Body of pancreas (tissue), 4 donors: ENCODE measurements at regions not wholly inside any gene's neighbourhood (a gene's known extent, or its start where the extent isn't known, plus 50 kb on each side); places are given as distances from the start of the nearest gene placed in this dataset.
"Not testable (repeated sequence)": the region's sequence is repeated elsewhere in the genome, so short reads cannot be mapped to it uniquely, and the experiment has no call there.

ENCODE experiments used
- ATAC-seq: fragments of 150-250 bp; one replicate; pipeline ENCODE4 v1.9.1; 2016
- DNase-seq, 4 donors: peaks; one replicate each; pipeline ENCODE4 v3.0.0-alpha.2; 2019
- H3K27ac ChIP-seq, 4 donors: fragments of 200-600 bp; sonication (generic); 1 replicate in 3 of 4; 2 replicates in 1 of 4; pipeline versions ENCODE4 v1.5.1 to v1.6.1; 2016 to 2019; ENCODE audit warnings: mild to moderate bottlenecking in 1 of 4, mixed read lengths in 1 of 4, moderate library complexity in 1 of 4
- H3K27me3 ChIP-seq, 2 donors: fragments of 200-600 bp; sonication (generic); one replicate each; pipeline ENCODE4 v1.6.0; 2016; ENCODE audit warnings: mild to moderate bottlenecking in 1 of 2
- H3K36me3 ChIP-seq, 2 donors: fragments of 200-600 bp; sonication (generic); replicated peaks in 1 of 2; 2 replicates each; pipeline ENCODE4 v1.5.1; 2016; ENCODE audit warnings: low read depth in 2 of 2; ENCODE audit not compliant: insufficient read depth in 1 of 2
- H3K4me1 ChIP-seq: fragments of 200-600 bp; sonication (generic); one replicate; pipeline ENCODE4 v1.6.0; 2016
- H3K4me3 ChIP-seq, 2 donors: fragments of 200-600 bp; sonication (generic); 1 replicate in 1 of 2; 2 replicates in 1 of 2; pipeline ENCODE4 v1.5.1; 2016 to 2019
- H3K9me3 ChIP-seq, 3 donors: fragments of 200-600 bp; sonication (generic); 1 replicate in 2 of 3; 2 replicates in 1 of 3; pipeline ENCODE4 v1.5.1; 2016
- POLR2A ChIP-seq, 3 donors: fragments of 450-650 bp; IDR thresholded peaks; one replicate each; pipeline ENCODE4 v1.6.1; 2016; ENCODE audit warnings: antibody characterized with exemption in 3 of 3, mild to moderate bottlenecking in 2 of 3
- WGBS, 2 donors: methylation state at CpG; one replicate each; pipeline ENCODE4 v1.1.5; 2017; 5-methylcytosine and 5-hydroxymethylcytosine counted together
- intact Hi-C: fragments of 100-400 bp; cut with DNase I; formaldehyde crosslinking; loops from one replicate; pipeline ENCODE4 v1.15.1; 2023
- TF ChIP-seq, protein P1 (sequence below), 7 experiments: fragments of 450-650 bp in 4 of 7; fragments of 200-600 bp in 3 of 7; sonication (generic) in 3 of 7; IDR thresholded peaks; one replicate each; pipeline ENCODE4 v1.5.1; 2016 to 2019; ENCODE audit warnings: antibody characterized with exemption in 7 of 7

DNA sequence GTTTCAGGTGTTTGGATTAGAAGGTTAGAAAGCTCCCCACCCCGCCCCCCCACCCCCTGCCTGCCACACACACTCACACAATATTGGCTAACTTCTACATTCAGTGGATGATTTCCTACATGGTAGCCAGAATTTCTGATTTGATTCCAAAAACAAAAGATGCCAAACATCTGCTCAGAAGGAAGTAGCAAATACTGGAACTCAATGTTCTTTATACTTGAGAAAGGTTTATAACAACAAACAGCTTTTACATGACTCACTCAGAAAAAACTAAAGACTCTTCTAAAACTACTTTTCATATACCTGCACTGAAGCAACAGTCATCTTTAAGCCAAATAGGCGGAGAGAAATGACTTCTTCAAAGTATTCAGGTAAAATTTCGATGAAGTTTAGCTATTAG, 750.5 kb upstream of the POU3F4 start:
- no peaks in the 10 kb centered on the region for H3K36me3 ChIP-seq
- no peak for TF ChIP-seq POLR2A (IDR thresholded peaks at IDR 0.05)
- TF ChIP-seq, protein P1, sequence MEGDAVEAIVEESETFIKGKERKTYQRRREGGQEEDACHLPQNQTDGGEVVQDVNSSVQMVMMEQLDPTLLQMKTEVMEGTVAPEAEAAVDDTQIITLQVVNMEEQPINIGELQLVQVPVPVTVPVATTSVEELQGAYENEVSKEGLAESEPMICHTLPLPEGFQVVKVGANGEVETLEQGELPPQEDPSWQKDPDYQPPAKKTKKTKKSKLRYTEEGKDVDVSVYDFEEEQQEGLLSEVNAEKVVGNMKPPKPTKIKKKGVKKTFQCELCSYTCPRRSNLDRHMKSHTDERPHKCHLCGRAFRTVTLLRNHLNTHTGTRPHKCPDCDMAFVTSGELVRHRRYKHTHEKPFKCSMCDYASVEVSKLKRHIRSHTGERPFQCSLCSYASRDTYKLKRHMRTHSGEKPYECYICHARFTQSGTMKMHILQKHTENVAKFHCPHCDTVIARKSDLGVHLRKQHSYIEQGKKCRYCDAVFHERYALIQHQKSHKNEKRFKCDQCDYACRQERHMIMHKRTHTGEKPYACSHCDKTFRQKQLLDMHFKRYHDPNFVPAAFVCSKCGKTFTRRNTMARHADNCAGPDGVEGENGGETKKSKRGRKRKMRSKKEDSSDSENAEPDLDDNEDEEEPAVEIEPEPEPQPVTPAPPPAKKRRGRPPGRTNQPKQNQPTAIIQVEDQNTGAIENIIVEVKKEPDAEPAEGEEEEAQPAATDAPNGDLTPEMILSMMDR (IDR thresholded peaks at IDR 0.05), result no peak
- ATAC-seq (no peak), DNase-seq (no peak)
- H3K27ac ChIP-seq, result no peak overlapping the region
- H3K4me1 ChIP-seq, result no peaks in the 10 kb centered on the region
- H3K9me3 ChIP-seq, result no peaks in the 10 kb centered on the region
- WGBS, 2 donors, result 47 to 52% methylated on average over 3 of the region's 3 CpGs
- no peak overlapping the region for H3K4me3 ChIP-seq
- intact Hi-C loops, result no loop called here
- H3K27me3 ChIP-seq, result no peaks in the 10 kb centered on the region

DNA sequence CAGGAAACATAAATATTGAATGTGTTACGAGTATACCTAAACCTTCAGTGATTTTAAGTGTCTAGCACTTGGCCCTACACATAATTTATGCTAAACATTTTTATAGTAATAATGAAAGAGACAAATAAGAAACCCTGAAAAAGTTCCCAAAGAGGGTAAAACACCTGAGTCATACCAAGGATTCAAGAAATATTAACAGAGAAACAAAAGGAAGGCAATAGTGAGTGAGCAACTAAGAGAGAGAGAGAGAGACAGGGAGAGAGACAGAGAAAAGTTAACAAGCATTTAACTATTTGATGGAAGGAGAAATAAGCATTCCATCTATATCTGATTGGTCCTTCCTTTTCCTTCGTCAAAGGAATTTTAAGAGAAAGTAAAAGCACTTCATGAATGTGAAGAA, 743.6 kb upstream of the POU3F4 start:
- no peaks in the 10 kb centered on the region for H3K4me1 ChIP-seq
- DNase-seq (no peak), ATAC-seq (no peak)
- TF ChIP-seq, protein P1 (IDR thresholded peaks at IDR 0.05), result no peak
- TF ChIP-seq POLR2A (IDR thresholded peaks at IDR 0.05), result no peak
- no peak overlapping the region for H3K27ac ChIP-seq
- no peaks in the 10 kb centered on the region for H3K27me3 ChIP-seq
- no peaks in the 10 kb centered on the region for H3K9me3 ChIP-seq
- intact Hi-C loops, result no loop called here
- no peaks in the 10 kb centered on the region for H3K36me3 ChIP-seq
- H3K4me3 ChIP-seq, result no peak overlapping the region
- WGBS, 2 donors, result 54 to 78% methylated on average over 2 of the region's 2 CpGs

DNA sequence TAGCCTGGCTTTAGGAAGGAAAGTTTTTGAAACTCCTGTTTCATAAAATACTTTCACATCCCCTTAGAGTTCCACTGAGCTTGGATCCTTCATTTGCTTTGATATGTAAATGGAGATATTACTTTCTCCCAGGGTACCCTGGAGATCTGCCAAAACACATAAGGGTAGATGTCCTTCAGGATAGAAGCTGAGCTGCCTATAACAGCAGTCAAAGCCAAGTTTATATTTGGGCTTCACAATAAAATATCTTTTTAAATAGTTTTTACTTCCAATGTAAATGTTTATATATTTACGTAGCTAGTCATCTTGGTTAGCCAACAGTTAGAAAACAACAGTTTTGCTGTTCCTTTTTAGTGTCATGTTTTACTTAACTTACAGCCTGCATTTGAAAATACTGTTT, 742.3 kb upstream of the POU3F4 start:
- no peak for DNase-seq
- no peak overlapping the region for H3K27ac ChIP-seq
- ATAC-seq, result no peak
- no peaks in the 10 kb centered on the region for H3K9me3 ChIP-seq
- TF ChIP-seq POLR2A (IDR thresholded peaks at IDR 0.05), result no peak
- TF ChIP-seq, protein P1 (IDR thresholded peaks at IDR 0.05), result no peak
- intact Hi-C loops, result no loop called here
- H3K4me3 ChIP-seq, result no peak overlapping the region
- 41 to 43% methylated on average over 1 of the region's 1 CpG for WGBS, 2 donors
- no peaks in the 10 kb centered on the region for H3K36me3 ChIP-seq
- H3K4me1 ChIP-seq, result no peaks in the 10 kb centered on the region
- H3K27me3 ChIP-seq, result no peaks in the 10 kb centered on the region

DNA sequence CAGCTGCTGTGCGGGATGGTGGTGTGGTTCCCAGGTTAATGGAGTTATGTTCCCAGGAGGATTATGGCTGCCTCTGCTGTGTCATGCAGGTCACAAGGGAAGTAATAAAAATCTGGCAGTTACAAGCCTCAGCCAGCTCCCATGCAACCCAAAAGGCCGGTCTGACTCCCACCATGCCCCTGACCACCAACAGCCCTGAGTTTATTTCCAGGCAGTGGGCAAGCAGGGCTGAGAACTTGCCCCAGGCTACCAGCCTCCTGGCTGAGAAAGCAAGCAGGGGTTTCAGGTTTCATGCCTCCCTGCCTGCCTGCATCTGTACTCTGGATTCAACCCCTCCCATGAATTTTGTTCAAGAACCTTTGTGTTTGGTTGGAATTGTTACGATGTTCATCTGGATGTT, 732.7 kb upstream of the POU3F4 start:
- H3K27me3 ChIP-seq, result no peaks in the 10 kb centered on the region
- no peaks in the 10 kb centered on the region for H3K4me1 ChIP-seq
- no peak overlapping the region for H3K27ac ChIP-seq
- no peak for DNase-seq
- H3K36me3 ChIP-seq, result no peaks in the 10 kb centered on the region
- no peaks in the 10 kb centered on the region for H3K9me3 ChIP-seq
- ATAC-seq, result no peak
- 50 to 62% methylated on average over 2 to 3 of the region's 3 CpGs for WGBS, 2 donors
- intact Hi-C loops, result no loop called here
- H3K4me3 ChIP-seq, result no peak overlapping the region
- TF ChIP-seq, protein P1 (IDR thresholded peaks at IDR 0.05), result no peak
- TF ChIP-seq POLR2A (IDR thresholded peaks at IDR 0.05), result no peak

DNA sequence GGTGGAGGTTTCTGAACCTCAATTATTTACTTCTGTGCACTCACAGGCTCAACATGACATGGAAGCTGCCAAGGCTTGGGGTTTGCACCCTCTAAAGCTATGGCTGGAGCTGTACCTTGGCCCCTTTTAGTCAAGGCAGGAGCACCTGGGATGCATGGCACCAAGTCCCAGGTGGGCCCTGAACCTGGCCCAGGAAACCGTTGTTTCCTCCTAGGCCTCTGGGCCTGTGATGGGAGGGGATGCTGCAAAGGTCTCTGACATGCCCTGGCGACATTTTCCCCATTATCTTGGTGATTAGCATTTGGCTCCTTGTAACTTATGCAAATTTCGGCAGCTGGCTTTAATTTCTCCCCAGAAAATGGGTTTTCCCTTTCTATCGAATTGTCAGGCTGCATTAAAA, 726.1 kb upstream of the POU3F4 start:
- H3K4me1 ChIP-seq, result no peaks in the 10 kb centered on the region
- DNase-seq, result no peak
- TF ChIP-seq, protein P1 (IDR thresholded peaks at IDR 0.05), result no peak
- no peak for TF ChIP-seq POLR2A (IDR thresholded peaks at IDR 0.05)
- H3K27ac ChIP-seq, result no peak overlapping the region
- intact Hi-C loops, result no loop called here
- no peak overlapping the region for H3K4me3 ChIP-seq
- WGBS, 2 donors, result 54 to 56% methylated on average over 2 to 4 of the region's 4 CpGs
- H3K27me3 ChIP-seq, result no peaks in the 10 kb centered on the region
- H3K9me3 ChIP-seq, result no peaks in the 10 kb centered on the region
- H3K36me3 ChIP-seq, result no peaks in the 10 kb centered on the region
- ATAC-seq, result no peak

DNA sequence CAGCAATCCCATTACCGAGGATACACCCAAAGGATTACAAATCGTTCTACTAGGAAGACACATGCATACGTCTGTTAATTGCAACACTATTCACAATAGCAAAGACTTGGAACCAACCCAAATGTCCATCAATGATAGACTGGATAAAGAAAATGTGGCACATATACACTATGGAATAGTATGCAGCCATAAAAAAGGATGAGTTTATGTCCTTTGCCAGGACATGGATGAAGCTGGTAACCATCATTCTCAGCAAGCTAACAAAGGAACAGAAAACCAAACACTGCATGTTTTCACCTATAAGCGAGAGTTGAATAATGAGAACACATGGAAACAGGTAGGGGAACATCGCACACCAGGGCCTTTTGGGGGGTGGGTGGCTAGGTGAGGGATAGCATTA, 695.2 kb upstream of the POU3F4 start:
- H3K27me3 ChIP-seq, H3K4me1 ChIP-seq, H3K9me3 ChIP-seq, H3K36me3 ChIP-seq, ATAC-seq, DNase-seq, H3K4me3 ChIP-seq, intact Hi-C loops, H3K27ac ChIP-seq: not testable (repeated sequence)
- WGBS, 2 donors, result 63 to 86% methylated on average over 5 of the region's 5 CpGs
